ENCODE measurements at regions not wholly inside any gene's neighbourhood (a gene's known extent, or its start where the extent isn't known, plus 50 kb on each side); places are given as distances from the start of the nearest gene placed in this dataset.

DNA sequence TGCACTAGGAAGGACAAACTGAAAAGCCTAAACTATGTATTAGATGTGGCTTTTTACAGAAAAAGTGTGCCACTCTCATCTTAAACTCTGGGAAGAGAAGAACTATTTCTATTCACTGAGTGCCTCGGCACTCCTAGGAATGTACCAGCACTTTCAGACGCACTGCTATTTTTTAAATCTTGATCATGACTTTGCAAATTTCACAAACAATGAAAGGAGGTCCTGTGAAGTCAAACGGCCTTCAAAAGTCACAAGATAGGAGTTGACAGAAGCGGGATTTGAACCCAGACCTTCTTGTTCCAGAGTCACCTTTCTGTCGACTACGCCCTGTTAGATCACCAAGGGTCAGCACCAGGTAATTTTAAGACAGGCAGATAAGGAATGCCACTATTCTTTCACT, 365.4 kb downstream of the VRK1 start:
- no peaks in the 10 kb centered on the region for H4K20me1 ChIP-seq (ENCODE audit: insufficient read depth)
- H3K9me2 ChIP-seq, result no peaks in the 10 kb centered on the region
- H3K4me3 ChIP-seq (ENCODE audit: low read depth in 2 of 2, low read length in 1 of 2), result no peak overlapping the region
- H3K4me2 ChIP-seq, result no peak overlapping the region
- H3K79me2 ChIP-seq (ENCODE audit: insufficient read depth), result no peaks in the 10 kb centered on the region
- no peak overlapping the region for H2AFZ ChIP-seq (ENCODE audit: low read depth)
- POLR2A ChIA-PET, result no interaction called here
- CTCF ChIA-PET, result interaction anchor here (2.0 kb wide), 1 partner anchor 13 kb away, joined by 4 read pairs; no protein-coding TSS in a partner anchor
- H3K27me3 ChIP-seq (ENCODE audit: insufficient read depth), result no peaks in the 10 kb centered on the region
- peaks cover 0 to 11% of the 10 kb centered on the region in 2 experiments; a peak in 1 of 4 replicates for H3K4me1 ChIP-seq (ENCODE audit: control insufficient read depth in 1 of 2, insufficient read depth in 2 of 2, low read depth in 1 of 2, low read length in 1 of 2)
- DNase-seq, result no peak
- H3F3A ChIP-seq (replicated peaks; ENCODE audit: insufficient read depth), result no peaks in the 10 kb centered on the region
- H3K9ac ChIP-seq, result no peak overlapping the region
- H3K9me3 ChIP-seq, result no peaks in the 10 kb centered on the region
- H3K27ac ChIP-seq (ENCODE audit: low read depth in 2 of 2, low read length in 1 of 2), result no peak overlapping the region
- no peaks in the 10 kb centered on the region for H3K36me3 ChIP-seq (replicated peaks in 1 of 2; ENCODE audit: control insufficient read depth in 1 of 2, insufficient read depth in 2 of 2, low read length in 1 of 2)
- TF ChIP-seq USF1 (IDR thresholded peaks at IDR 0.05; ENCODE audit: borderline replicate concordance, low read depth) (no peak), FOXM1 (IDR thresholded peaks at IDR 0.05; ENCODE audit: low read depth) (no peak), TAF1 (IDR thresholded peaks at IDR 0.05; ENCODE audit: borderline replicate concordance, low read depth, low read length) (no peak), RCOR1 (IDR thresholded peaks at IDR 0.05; ENCODE audit: low read length) (no peak), MXI1 (IDR thresholded peaks at IDR 0.05; ENCODE audit: low read depth, low read length) (no peak), GABPA (IDR thresholded peaks at IDR 0.05; ENCODE audit: low read depth) (no peak), TCF12 (IDR thresholded peaks at IDR 0.05) (no peak), NRF1 (IDR thresholded peaks at IDR 0.05; ENCODE audit: low read depth, low read length) (no peak), POLR2AphosphoS5 (IDR thresholded peaks at IDR 0.05; ENCODE audit: low read depth, low read length) (no peak)
- TF ChIP-seq, protein P1, sequence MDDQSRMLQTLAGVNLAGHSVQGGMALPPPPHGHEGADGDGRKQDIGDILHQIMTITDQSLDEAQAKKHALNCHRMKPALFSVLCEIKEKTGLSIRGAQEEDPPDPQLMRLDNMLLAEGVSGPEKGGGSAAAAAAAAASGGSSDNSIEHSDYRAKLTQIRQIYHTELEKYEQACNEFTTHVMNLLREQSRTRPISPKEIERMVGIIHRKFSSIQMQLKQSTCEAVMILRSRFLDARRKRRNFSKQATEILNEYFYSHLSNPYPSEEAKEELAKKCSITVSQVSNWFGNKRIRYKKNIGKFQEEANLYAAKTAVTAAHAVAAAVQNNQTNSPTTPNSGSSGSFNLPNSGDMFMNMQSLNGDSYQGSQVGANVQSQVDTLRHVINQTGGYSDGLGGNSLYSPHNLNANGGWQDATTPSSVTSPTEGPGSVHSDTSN (IDR thresholded peaks at IDR 0.05), result no peak
- TF ChIP-seq, protein P2, sequence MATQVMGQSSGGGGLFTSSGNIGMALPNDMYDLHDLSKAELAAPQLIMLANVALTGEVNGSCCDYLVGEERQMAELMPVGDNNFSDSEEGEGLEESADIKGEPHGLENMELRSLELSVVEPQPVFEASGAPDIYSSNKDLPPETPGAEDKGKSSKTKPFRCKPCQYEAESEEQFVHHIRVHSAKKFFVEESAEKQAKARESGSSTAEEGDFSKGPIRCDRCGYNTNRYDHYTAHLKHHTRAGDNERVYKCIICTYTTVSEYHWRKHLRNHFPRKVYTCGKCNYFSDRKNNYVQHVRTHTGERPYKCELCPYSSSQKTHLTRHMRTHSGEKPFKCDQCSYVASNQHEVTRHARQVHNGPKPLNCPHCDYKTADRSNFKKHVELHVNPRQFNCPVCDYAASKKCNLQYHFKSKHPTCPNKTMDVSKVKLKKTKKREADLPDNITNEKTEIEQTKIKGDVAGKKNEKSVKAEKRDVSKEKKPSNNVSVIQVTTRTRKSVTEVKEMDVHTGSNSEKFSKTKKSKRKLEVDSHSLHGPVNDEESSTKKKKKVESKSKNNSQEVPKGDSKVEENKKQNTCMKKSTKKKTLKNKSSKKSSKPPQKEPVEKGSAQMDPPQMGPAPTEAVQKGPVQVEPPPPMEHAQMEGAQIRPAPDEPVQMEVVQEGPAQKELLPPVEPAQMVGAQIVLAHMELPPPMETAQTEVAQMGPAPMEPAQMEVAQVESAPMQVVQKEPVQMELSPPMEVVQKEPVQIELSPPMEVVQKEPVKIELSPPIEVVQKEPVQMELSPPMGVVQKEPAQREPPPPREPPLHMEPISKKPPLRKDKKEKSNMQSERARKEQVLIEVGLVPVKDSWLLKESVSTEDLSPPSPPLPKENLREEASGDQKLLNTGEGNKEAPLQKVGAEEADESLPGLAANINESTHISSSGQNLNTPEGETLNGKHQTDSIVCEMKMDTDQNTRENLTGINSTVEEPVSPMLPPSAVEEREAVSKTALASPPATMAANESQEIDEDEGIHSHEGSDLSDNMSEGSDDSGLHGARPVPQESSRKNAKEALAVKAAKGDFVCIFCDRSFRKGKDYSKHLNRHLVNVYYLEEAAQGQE (IDR thresholded peaks at IDR 0.05; ENCODE audit: low read depth, low read length), result no peak
- 15% methylated on average over 6 of the region's 6 CpGs for WGBS (ENCODE audit: low lambda C conversion rate)

DNA sequence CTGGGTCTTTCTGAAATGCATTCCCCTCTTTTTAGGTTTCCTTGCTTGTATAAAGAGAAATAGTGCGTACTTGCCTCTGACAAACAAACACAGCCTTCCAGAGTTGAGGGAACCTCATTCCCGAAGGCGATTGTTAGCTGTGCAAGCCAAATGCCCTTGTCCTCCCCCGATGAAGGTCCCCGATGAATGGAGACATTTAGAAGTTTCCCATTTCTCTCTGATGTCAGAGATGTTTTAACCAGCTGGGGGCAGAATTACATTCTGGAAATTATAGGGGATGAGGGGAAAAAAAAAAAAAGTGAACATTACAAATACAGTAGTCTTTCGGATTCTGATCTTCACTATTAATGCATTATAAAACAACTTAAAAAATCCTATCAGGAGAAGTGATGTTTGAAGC, 366.8 kb downstream of the VRK1 start:
- H3K4me3 ChIP-seq (ENCODE audit: low read depth in 2 of 2, low read length in 1 of 2), result peak overlapping the region in 1 of 2 experiments; percentile 32; a peak in 1 of 4 replicates
- no peak for DNase-seq
- 5% methylated on average over 6 of the region's 6 CpGs for WGBS (ENCODE audit: low lambda C conversion rate)
- H3K79me2 ChIP-seq (ENCODE audit: insufficient read depth), result no peaks in the 10 kb centered on the region
- H3K9ac ChIP-seq, result no peak overlapping the region
- ChIA-PET POLR2A (no interaction called here), CTCF (interaction anchor here (1.0 to 2.0 kb wide), 2 partner anchors 12 to 66 kb away, joined by 3 to 4 read pairs; no protein-coding TSS in a partner anchor)
- no peak overlapping the region for H3K27ac ChIP-seq (ENCODE audit: low read depth in 2 of 2, low read length in 1 of 2)
- H3K27me3 ChIP-seq (ENCODE audit: insufficient read depth), result no peaks in the 10 kb centered on the region
- TF ChIP-seq TCF12 (IDR thresholded peaks at IDR 0.05) (no peak), USF1 (IDR thresholded peaks at IDR 0.05; ENCODE audit: borderline replicate concordance, low read depth) (no peak)
- TF ChIP-seq, protein P3, sequence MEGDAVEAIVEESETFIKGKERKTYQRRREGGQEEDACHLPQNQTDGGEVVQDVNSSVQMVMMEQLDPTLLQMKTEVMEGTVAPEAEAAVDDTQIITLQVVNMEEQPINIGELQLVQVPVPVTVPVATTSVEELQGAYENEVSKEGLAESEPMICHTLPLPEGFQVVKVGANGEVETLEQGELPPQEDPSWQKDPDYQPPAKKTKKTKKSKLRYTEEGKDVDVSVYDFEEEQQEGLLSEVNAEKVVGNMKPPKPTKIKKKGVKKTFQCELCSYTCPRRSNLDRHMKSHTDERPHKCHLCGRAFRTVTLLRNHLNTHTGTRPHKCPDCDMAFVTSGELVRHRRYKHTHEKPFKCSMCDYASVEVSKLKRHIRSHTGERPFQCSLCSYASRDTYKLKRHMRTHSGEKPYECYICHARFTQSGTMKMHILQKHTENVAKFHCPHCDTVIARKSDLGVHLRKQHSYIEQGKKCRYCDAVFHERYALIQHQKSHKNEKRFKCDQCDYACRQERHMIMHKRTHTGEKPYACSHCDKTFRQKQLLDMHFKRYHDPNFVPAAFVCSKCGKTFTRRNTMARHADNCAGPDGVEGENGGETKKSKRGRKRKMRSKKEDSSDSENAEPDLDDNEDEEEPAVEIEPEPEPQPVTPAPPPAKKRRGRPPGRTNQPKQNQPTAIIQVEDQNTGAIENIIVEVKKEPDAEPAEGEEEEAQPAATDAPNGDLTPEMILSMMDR (IDR thresholded peaks at IDR 0.05), result peak; percentile 45
- H3K4me2 ChIP-seq, result 0 out of 2 replicates have a peak overlapping the region, but pooled peaks have one; percentile 37
- H3K36me3 ChIP-seq (replicated peaks in 1 of 2; ENCODE audit: control insufficient read depth in 1 of 2, insufficient read depth in 2 of 2, low read length in 1 of 2), result no peaks in the 10 kb centered on the region
- H3K4me1 ChIP-seq (ENCODE audit: control insufficient read depth in 1 of 2, insufficient read depth in 2 of 2, low read depth in 1 of 2, low read length in 1 of 2), result peaks cover 0 to 11% of the 10 kb centered on the region in 2 experiments; a peak in 1 of 4 replicates
- no peak overlapping the region for H2AFZ ChIP-seq (ENCODE audit: low read depth)
- no peaks in the 10 kb centered on the region for H3K9me3 ChIP-seq
- H3K9me2 ChIP-seq, result no peaks in the 10 kb centered on the region
- no peaks in the 10 kb centered on the region for H3F3A ChIP-seq (replicated peaks; ENCODE audit: insufficient read depth)
- no peaks in the 10 kb centered on the region for H4K20me1 ChIP-seq (ENCODE audit: insufficient read depth)

All from SK-N-SH (cell line).